HL-60 (cell line): ENCODE measurements at regions not wholly inside any gene's neighbourhood (a gene's known extent, or its start where the extent isn't known, plus 50 kb on each side); places are given as distances from the start of the nearest gene placed in this dataset.

Source experiments
- DNase-seq, 2 experiments: peaks; one replicate each; pipeline ENCODE4 v3.0.0-alpha.2; 2010 to 2020; ENCODE audit warnings: low read depth in 1 of 2, low spot score in 1 of 2
- H3K27ac ChIP-seq: fragments of 250-450 bp; sonication (Bioruptor Pico); replicated peaks from 2 replicates; pipeline ENCODE4 v1.5.1; 2020; ENCODE audit warnings: mild to moderate bottlenecking, moderate library complexity
- H3K27me3 ChIP-seq: fragments of 250-450 bp; sonication (Bioruptor Pico); 2 replicates; pipeline ENCODE4 v1.5.1; 2021; ENCODE audit warnings: mild to moderate bottlenecking, moderate library complexity; ENCODE audit not compliant: insufficient read depth, poor library complexity, severe bottlenecking
- H3K4me3 ChIP-seq: replicated peaks from 2 replicates; pipeline ENCODE4 v1.5.1; 2011; ENCODE audit warnings: mild to moderate bottlenecking, control low read depth, low read length; ENCODE audit not compliant: insufficient read depth
- CTCF ChIP-seq: IDR thresholded peaks from one replicate; pipeline ENCODE4 v1.5.1; 2011; ENCODE audit warnings: low read length, control low read depth, inconsistent platforms; ENCODE audit not compliant: insufficient read depth
- GABPA ChIP-seq: IDR thresholded peaks from 2 replicates; pipeline ENCODE4 v1.6.1; 2012; ENCODE audit warnings: low read depth
- POLR2AphosphoS5 ChIP-seq: IDR thresholded peaks from 2 replicates; pipeline ENCODE4 v1.6.1; 2012; ENCODE audit warnings: low read depth
- REST ChIP-seq: IDR thresholded peaks from 2 replicates; pipeline ENCODE4 v1.6.1; 2012; ENCODE audit warnings: low read depth; ENCODE audit not compliant: insufficient replicate concordance
- SPI1 ChIP-seq: IDR thresholded peaks from 2 replicates; pipeline ENCODE4 v1.6.1; 2012; ENCODE audit warnings: low read depth, mild to moderate bottlenecking, borderline replicate concordance

- Histone ChIP-seq H3K27ac (peak overlapping the region; percentile 54), H3K4me3 (no peak overlapping the region), H3K27me3 (no peaks in the 10 kb centered on the region)
- TF ChIP-seq SPI1 (no peak), CTCF (no peak), GABPA (no peak), POLR2AphosphoS5 (no peak; the same call in 1 of the 2 replicates), REST (no peak)
- peak in 1 of 2 experiments; percentile 74 for DNase-seq
Measured at GRCh38 chr18:26706911-26707351, 158.6 kb downstream of the AQP4 start.

GRCh38 chr18:26705757-26706156, 157.4 kb upstream of the KCTD1 start:
- DNase-seq = no peak
- no peaks in the 10 kb centered on the region for H3K27me3 ChIP-seq
- no peak overlapping the region for H3K4me3 ChIP-seq
- no peak overlapping the region; the same call in 1 of the 2 replicates for H3K27ac ChIP-seq
- TF ChIP-seq GABPA (no peak), POLR2AphosphoS5 (no peak)

GRCh38 chr18:26703170-26703930, 155.0 kb upstream of the KCTD1 start:
- TF ChIP-seq CTCF = no peak
- no peak for TF ChIP-seq POLR2AphosphoS5
- TF ChIP-seq REST = no peak
- no peak for TF ChIP-seq SPI1
- TF ChIP-seq GABPA = no peak
- no peak overlapping the region for H3K4me3 ChIP-seq
- no peaks in the 10 kb centered on the region for H3K27me3 ChIP-seq
- H3K27ac ChIP-seq = no peak overlapping the region
- DNase-seq = no peak

- TF ChIP-seq CTCF = no peak
- no peak for TF ChIP-seq POLR2AphosphoS5
- no peak for TF ChIP-seq GABPA
- no peak for TF ChIP-seq REST
- TF ChIP-seq SPI1 = peak; percentile 81; the same call in 1 of the 2 replicates
- Histone ChIP-seq H3K27me3 (no peaks in the 10 kb centered on the region), H3K4me3 (no peak overlapping the region), H3K27ac (peak overlapping the region; percentile 43)
- peak in 1 of 2 experiments; percentile 46 for DNase-seq
Measured at GRCh38 chr18:26702086-26702485, 153.7 kb upstream of the KCTD1 start.
